Calu3 (cell line): ENCODE measurements at regions not wholly inside any gene's neighbourhood (a gene's known extent, or its start where the extent isn't known, plus 50 kb on each side); places are given as distances from the start of the nearest gene placed in this dataset.

ENCODE experiments used
- BruUV-seq: library from RNA; stranded (reverse); fragments of 400-500 nt; replicated peaks from 2 replicates; lab custom pipeline; 2021; lab: Mats Ljungman, UMichigan
- CTCF ChIA-PET: fragments of 300-600 bp; sonication (Branson Sonifier 250); formaldehyde crosslinking; loops from one replicate; lab custom pipeline; 2022; ENCODE audit warnings: antibody characterized with exemption; lab: Charles Lee
- DNase-seq: peaks from one replicate; pipeline ENCODE4 v3.0.0; 2022
- H3K27ac Mint-ChIP-seq: one replicate; pipeline ENCODE4 v1.8.0; 2022; ENCODE audit warnings: mixed read lengths; ENCODE audit not compliant: unreplicated experiment
- H3K27me3 Mint-ChIP-seq: one replicate; pipeline ENCODE4 v1.8.0; 2022; ENCODE audit warnings: mixed read lengths; ENCODE audit not compliant: unreplicated experiment
- H3K36me3 Mint-ChIP-seq: one replicate; pipeline ENCODE4 v1.8.0; 2022; ENCODE audit warnings: mild to moderate bottlenecking, moderate library complexity, mixed read lengths; ENCODE audit not compliant: insufficient read depth, unreplicated experiment
- H3K4me1 Mint-ChIP-seq: one replicate; pipeline ENCODE4 v1.8.0; 2022; ENCODE audit warnings: mild to moderate bottlenecking, low read depth, mixed read lengths; ENCODE audit not compliant: unreplicated experiment
- H3K4me3 Mint-ChIP-seq: one replicate; pipeline ENCODE4 v1.8.0; 2022; ENCODE audit warnings: mild to moderate bottlenecking, low read depth, moderate library complexity, mixed read lengths; ENCODE audit not compliant: unreplicated experiment
- H3K9me3 Mint-ChIP-seq: one replicate; pipeline ENCODE4 v1.8.0; 2022; ENCODE audit warnings: low read depth, mixed read lengths; ENCODE audit not compliant: unreplicated experiment
- intact Hi-C: fragments of 100-400 bp; cut with micrococcal nuclease; formaldehyde crosslinking; loops from one replicate; pipeline ENCODE4 v1.10.0; 2022; ENCODE audit not compliant: unreplicated experiment
- TF ChIP-seq, protein P1 (sequence below): fragments of 200-600 bp; IDR thresholded peaks from one replicate; pipeline ENCODE4 v1.8.0; 2022; ENCODE audit warnings: antibody characterized with exemption; ENCODE audit not compliant: unreplicated experiment

DNA sequence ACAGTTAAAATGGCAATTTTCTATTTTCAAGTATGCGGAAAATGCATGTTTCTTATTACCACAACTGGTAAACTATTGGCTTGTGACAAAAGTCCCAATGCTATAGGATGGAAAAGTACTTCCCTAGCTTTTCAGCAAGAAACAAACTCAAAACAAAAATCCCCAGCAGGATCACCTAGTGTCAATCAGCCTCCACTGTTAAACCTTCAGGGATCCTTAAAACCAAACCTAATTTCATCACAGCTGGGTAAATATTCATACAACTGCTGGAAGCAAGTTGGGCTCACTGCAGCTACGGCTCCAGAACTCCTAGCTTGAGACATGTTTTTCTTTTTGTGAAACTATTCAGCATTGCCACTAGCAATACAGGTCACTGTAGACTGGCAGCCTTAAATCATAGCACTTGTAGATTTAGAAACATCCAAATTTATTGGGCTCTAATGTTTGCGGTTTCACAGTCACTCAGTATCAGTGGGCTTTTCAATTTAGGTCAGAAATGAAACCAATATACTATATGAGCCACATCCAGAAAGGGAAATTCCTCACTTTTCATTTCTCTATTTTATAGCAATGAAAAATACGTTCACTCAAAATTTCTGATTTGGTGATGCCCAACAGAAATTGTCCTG is 145.2 kb upstream of the ANK3 start:
- no TSS peak for BruUV-seq
- no peak overlapping the region for H3K27ac Mint-ChIP-seq

DNA sequence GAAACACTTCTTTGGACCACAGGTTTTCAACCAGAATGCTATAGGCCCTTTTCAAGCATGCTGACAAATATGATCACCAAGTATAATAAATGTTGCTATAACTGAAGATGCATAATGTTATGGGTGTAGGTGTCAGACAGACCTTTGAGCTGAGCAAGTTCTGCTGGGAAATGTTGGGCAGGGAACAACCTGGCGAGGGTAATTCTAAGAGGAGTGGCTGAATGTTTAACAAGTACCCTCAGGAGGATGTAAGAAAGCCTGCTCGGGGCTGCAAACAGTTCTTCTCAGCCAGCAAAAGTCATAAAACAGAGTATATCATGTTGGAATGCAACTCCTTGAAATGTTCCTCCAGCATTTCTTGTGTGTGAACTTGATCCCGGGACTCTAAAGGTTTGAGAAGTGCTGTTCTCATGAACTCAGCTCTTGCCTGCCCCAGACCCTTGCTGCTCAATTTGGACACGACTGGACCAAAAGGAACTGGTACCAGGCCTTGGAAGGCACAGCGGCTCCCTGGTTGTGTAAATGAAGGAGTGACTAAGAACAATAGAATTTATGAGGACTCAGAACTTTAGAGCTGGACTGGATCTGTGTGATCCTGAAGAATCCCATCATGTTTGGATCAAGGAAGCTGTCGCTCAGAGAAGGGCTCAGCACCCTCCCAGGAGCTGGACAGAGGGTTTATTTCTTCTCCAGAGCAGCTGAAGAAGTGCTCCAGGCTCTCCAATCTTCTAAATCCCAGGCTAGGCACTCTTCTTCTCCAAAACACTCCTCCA is 143.2 kb upstream of the ANK3 start:
- no peak for DNase-seq
- Mint-ChIP-seq H3K36me3 (no peaks in the 10 kb centered on the region), H3K27me3 (no peaks in the 10 kb centered on the region), H3K4me3 (no peak overlapping the region), H3K4me1 (peaks cover 13% of the 10 kb centered on the region), H3K27ac (no peak overlapping the region), H3K9me3 (no peaks in the 10 kb centered on the region)
- intact Hi-C loops: no loop called here
- TF ChIP-seq, protein P1, sequence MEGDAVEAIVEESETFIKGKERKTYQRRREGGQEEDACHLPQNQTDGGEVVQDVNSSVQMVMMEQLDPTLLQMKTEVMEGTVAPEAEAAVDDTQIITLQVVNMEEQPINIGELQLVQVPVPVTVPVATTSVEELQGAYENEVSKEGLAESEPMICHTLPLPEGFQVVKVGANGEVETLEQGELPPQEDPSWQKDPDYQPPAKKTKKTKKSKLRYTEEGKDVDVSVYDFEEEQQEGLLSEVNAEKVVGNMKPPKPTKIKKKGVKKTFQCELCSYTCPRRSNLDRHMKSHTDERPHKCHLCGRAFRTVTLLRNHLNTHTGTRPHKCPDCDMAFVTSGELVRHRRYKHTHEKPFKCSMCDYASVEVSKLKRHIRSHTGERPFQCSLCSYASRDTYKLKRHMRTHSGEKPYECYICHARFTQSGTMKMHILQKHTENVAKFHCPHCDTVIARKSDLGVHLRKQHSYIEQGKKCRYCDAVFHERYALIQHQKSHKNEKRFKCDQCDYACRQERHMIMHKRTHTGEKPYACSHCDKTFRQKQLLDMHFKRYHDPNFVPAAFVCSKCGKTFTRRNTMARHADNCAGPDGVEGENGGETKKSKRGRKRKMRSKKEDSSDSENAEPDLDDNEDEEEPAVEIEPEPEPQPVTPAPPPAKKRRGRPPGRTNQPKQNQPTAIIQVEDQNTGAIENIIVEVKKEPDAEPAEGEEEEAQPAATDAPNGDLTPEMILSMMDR: no peak
- CTCF ChIA-PET: no interaction called here
- no TSS peak for BruUV-seq

More for the DNA sequence above, 145.2 kb upstream of the ANK3 start:
- TF ChIP-seq, protein P1: no peak
- CTCF ChIA-PET: no interaction called here
- no peak for DNase-seq
- Mint-ChIP-seq H3K4me1 (peaks cover 13% of the 10 kb centered on the region), H3K4me3 (no peak overlapping the region), H3K27me3 (no peaks in the 10 kb centered on the region), H3K36me3 (no peaks in the 10 kb centered on the region), H3K9me3 (no peaks in the 10 kb centered on the region)
- intact Hi-C loops: no loop called here

DNA sequence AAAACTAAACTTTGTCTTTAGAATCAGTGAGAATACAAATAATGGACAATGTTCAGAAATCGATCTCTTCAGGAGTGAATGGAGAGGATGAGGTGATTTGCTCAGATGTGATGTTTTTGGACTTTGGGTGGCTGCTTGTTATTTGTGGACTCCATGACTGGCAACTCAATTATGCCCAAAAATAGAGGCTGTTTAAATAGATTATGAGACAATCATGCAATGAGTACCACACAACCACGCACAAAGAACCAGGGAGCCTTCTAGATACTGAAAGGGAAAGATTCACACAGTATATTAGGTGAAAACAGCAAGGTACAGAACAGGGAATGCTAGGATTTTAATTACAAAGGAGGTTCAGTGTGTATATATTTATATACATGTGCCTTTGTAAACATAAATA is 141.3 kb upstream of the ANK3 start:
- BruUV-seq: no TSS peak
- Mint-ChIP-seq H3K36me3 (no peaks in the 10 kb centered on the region), H3K4me1 (no peaks in the 10 kb centered on the region), H3K9me3 (no peaks in the 10 kb centered on the region), H3K27ac (no peak overlapping the region), H3K27me3 (no peaks in the 10 kb centered on the region), H3K4me3 (no peak overlapping the region)
- no peak for DNase-seq
- TF ChIP-seq, protein P1: no peak
- intact Hi-C loops: no loop called here
- CTCF ChIA-PET: no interaction called here

DNA sequence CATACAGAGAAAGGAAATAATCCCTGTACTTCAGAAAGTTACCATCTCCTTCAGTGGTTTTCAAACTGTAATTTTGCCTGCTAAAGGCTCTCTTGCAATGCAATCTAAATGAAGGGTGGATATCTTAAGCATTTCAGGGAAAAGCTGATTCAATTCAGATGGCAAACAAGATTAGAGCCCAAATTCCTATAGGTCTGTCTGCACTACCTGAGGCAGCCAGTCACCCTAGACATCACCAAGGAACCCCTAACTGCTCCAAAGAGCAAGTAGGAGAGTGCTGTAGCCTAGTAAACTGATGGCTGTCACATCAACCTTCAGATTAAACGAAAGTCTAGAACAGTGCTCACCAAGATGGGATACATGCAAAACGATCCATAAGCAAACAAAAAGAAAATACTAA is 138.0 kb upstream of the ANK3 start:
- intact Hi-C loops: no loop called here
- H3K4me1 Mint-ChIP-seq: peaks cover under 1% of the 10 kb centered on the region

More for the DNA sequence above, 138.0 kb upstream of the ANK3 start:
- Mint-ChIP-seq H3K27me3 (no peaks in the 10 kb centered on the region), H3K27ac (no peak overlapping the region), H3K9me3 (peaks cover 4% of the 10 kb centered on the region), H3K36me3 (no peaks in the 10 kb centered on the region), H3K4me3 (no peak overlapping the region)
- no TSS peak for BruUV-seq
- TF ChIP-seq, protein P1: no peak
- no peak for DNase-seq
- CTCF ChIA-PET: no interaction called here
